OCI-LY7 (cell line): ENCODE measurements at regions not wholly inside any gene's neighbourhood (a gene's known extent, or its start where the extent isn't known, plus 50 kb on each side); places are given as distances from the start of the nearest gene placed in this dataset.

Experiments used
- EZH2phosphoT487 ChIP-seq: fragments of 200-600 bp; sonication (generic); IDR thresholded peaks from 2 replicates; pipeline ENCODE4 v1.6.1; 2018; ENCODE audit warnings: low read depth, borderline replicate concordance, mild to moderate bottlenecking, mixed run types, antibody characterized with exemption, low read length, moderate library complexity, mixed read lengths
- TF ChIP-seq, protein P1 (sequence below): fragments of 200-600 bp; sonication (generic); conservative IDR thresholded peaks from 2 replicates; pipeline ENCODE4 v1.5.1; 2014; ENCODE audit warnings: mild to moderate bottlenecking, antibody characterized with exemption, low read length, moderate library complexity, mixed read lengths

- TF ChIP-seq, protein P1, sequence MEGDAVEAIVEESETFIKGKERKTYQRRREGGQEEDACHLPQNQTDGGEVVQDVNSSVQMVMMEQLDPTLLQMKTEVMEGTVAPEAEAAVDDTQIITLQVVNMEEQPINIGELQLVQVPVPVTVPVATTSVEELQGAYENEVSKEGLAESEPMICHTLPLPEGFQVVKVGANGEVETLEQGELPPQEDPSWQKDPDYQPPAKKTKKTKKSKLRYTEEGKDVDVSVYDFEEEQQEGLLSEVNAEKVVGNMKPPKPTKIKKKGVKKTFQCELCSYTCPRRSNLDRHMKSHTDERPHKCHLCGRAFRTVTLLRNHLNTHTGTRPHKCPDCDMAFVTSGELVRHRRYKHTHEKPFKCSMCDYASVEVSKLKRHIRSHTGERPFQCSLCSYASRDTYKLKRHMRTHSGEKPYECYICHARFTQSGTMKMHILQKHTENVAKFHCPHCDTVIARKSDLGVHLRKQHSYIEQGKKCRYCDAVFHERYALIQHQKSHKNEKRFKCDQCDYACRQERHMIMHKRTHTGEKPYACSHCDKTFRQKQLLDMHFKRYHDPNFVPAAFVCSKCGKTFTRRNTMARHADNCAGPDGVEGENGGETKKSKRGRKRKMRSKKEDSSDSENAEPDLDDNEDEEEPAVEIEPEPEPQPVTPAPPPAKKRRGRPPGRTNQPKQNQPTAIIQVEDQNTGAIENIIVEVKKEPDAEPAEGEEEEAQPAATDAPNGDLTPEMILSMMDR: no peak
- no peak for TF ChIP-seq EZH2phosphoT487
Measured at GRCh38 chr17:73933164-73933766, 270.2 kb upstream of the RPL38 start.
